Activated naive CD8-positive, alpha-beta T cell treated with anti-CD3 and anti-CD28 coated beads, Interleukin-2, amount 50 U/mL, for 24 hours (primary cell): ENCODE measurements at regions not wholly inside any gene's neighbourhood (a gene's known extent, or its start where the extent isn't known, plus 50 kb on each side); places are given as distances from the start of the nearest gene placed in this dataset.
A peak's percentile ranks its signal among the peaks of the same experiment; 100 is the strongest.

ENCODE experiments used
- ATAC-seq: fragments of 150-1000 bp; cut with Tn5 transposase; one replicate; pipeline ENCODE4 v1.10.0; 2021
- DNase-seq: peaks from one replicate; pipeline ENCODE4 v3.0.0; 2021
- H3K27ac Mint-ChIP-seq: one replicate; pipeline ENCODE4 v1.8.0; 2021; ENCODE audit warnings: mild to moderate bottlenecking, mixed read lengths
- H3K27me3 Mint-ChIP-seq: one replicate; pipeline ENCODE4 v1.8.0; 2021; ENCODE audit warnings: mixed read lengths
- H3K36me3 Mint-ChIP-seq: one replicate; pipeline ENCODE4 v1.8.0; 2021; ENCODE audit warnings: low read depth, mixed read lengths
- H3K4me1 Mint-ChIP-seq: one replicate; pipeline ENCODE4 v1.8.0; 2021; ENCODE audit warnings: mixed read lengths
- H3K4me3 Mint-ChIP-seq: one replicate; pipeline ENCODE4 v1.8.0; 2021; ENCODE audit warnings: mild to moderate bottlenecking, moderate library complexity, mixed read lengths
- H3K9me3 Mint-ChIP-seq: one replicate; pipeline ENCODE4 v1.8.0; 2021; ENCODE audit warnings: mixed read lengths

GRCh38 chr21:32940079-32941014, 85.4 kb upstream of the OLIG2 start:
- Mint-ChIP-seq H3K36me3 (no peaks in the 10 kb centered on the region), H3K27me3 (no peaks in the 10 kb centered on the region), H3K9me3 (no peaks in the 10 kb centered on the region), H3K27ac (no peak overlapping the region), H3K4me3 (no peak overlapping the region), H3K4me1 (peaks cover 8% of the 10 kb centered on the region)
- ATAC-seq (no peak), DNase-seq (peak; percentile 27)

GRCh38 chr21:32941263-32941662, 84.5 kb upstream of the OLIG2 start:
- no peaks in the 10 kb centered on the region for H3K9me3 Mint-ChIP-seq
- no peak overlapping the region for H3K4me3 Mint-ChIP-seq
- H3K27ac Mint-ChIP-seq: no peak overlapping the region
- DNase-seq: no peak
- H3K36me3 Mint-ChIP-seq: no peaks in the 10 kb centered on the region
- ATAC-seq: no peak
- no peaks in the 10 kb centered on the region for H3K27me3 Mint-ChIP-seq
- H3K4me1 Mint-ChIP-seq: peaks cover 8% of the 10 kb centered on the region

- Mint-ChIP-seq H3K9me3 (no peaks in the 10 kb centered on the region), H3K4me1 (peaks cover 1% of the 10 kb centered on the region), H3K27ac (no peak overlapping the region), H3K36me3 (no peaks in the 10 kb centered on the region), H3K27me3 (peaks cover 2% of the 10 kb centered on the region), H3K4me3 (no peak overlapping the region)
- ATAC-seq: no peak
- no peak for DNase-seq
Measured at GRCh38 chr21:32946654-32947053, 79.1 kb upstream of the OLIG2 start.

- ATAC-seq (no peak), DNase-seq (no peak)
- no peak overlapping the region for H3K27ac Mint-ChIP-seq
- H3K9me3 Mint-ChIP-seq: no peaks in the 10 kb centered on the region
- H3K4me3 Mint-ChIP-seq: no peak overlapping the region
- H3K4me1 Mint-ChIP-seq: peaks cover 1% of the 10 kb centered on the region
- peaks cover 5% of the 10 kb centered on the region for H3K27me3 Mint-ChIP-seq
- H3K36me3 Mint-ChIP-seq: no peaks in the 10 kb centered on the region
Measured at GRCh38 chr21:32947736-32948135, 78.0 kb upstream of the OLIG2 start.

GRCh38 chr21:32949701-32950100, 76.0 kb upstream of the OLIG2 start:
- Mint-ChIP-seq H3K36me3 (no peaks in the 10 kb centered on the region), H3K27me3 (peaks cover 21% of the 10 kb centered on the region), H3K4me3 (no peak overlapping the region), H3K9me3 (no peaks in the 10 kb centered on the region), H3K27ac (no peak overlapping the region), H3K4me1 (peaks cover 1% of the 10 kb centered on the region)
- ATAC-seq (no peak), DNase-seq (no peak)

- H3K36me3 Mint-ChIP-seq: no peaks in the 10 kb centered on the region
- no peak for DNase-seq
- ATAC-seq: no peak
- no peak overlapping the region for H3K27ac Mint-ChIP-seq
- H3K4me3 Mint-ChIP-seq: no peak overlapping the region
- peaks cover 28% of the 10 kb centered on the region for H3K27me3 Mint-ChIP-seq
- peaks cover 1% of the 10 kb centered on the region for H3K4me1 Mint-ChIP-seq
- no peaks in the 10 kb centered on the region for H3K9me3 Mint-ChIP-seq
Measured at GRCh38 chr21:32951041-32951440, 74.7 kb upstream of the OLIG2 start.

- peaks cover 36% of the 10 kb centered on the region for H3K27me3 Mint-ChIP-seq
- no peak for DNase-seq
- H3K27ac Mint-ChIP-seq: no peak overlapping the region
- no peak overlapping the region for H3K4me3 Mint-ChIP-seq
- ATAC-seq: no peak
- H3K36me3 Mint-ChIP-seq: no peaks in the 10 kb centered on the region
- H3K4me1 Mint-ChIP-seq: no peaks in the 10 kb centered on the region
- H3K9me3 Mint-ChIP-seq: no peaks in the 10 kb centered on the region
Measured at GRCh38 chr21:32954353-32954752, 71.4 kb upstream of the OLIG2 start.

GRCh38 chr21:32955311-32956060, 70.2 kb upstream of the OLIG2 start:
- H3K27me3 Mint-ChIP-seq: peaks cover 43% of the 10 kb centered on the region
- no peaks in the 10 kb centered on the region for H3K9me3 Mint-ChIP-seq
- H3K27ac Mint-ChIP-seq: no peak overlapping the region
- H3K4me3 Mint-ChIP-seq: no peak overlapping the region
- no peaks in the 10 kb centered on the region for H3K4me1 Mint-ChIP-seq
- ATAC-seq (no peak), DNase-seq (no peak)
- no peaks in the 10 kb centered on the region for H3K36me3 Mint-ChIP-seq

GRCh38 chr21:32956061-32956656, 69.6 kb upstream of the OLIG2 start:
- Mint-ChIP-seq H3K36me3 (no peaks in the 10 kb centered on the region), H3K27ac (no peak overlapping the region), H3K9me3 (no peaks in the 10 kb centered on the region), H3K4me1 (no peaks in the 10 kb centered on the region), H3K27me3 (peaks cover 46% of the 10 kb centered on the region), H3K4me3 (no peak overlapping the region)
- ATAC-seq (no peak), DNase-seq (no peak)

- no peak for ATAC-seq
- H3K36me3 Mint-ChIP-seq: no peaks in the 10 kb centered on the region
- no peaks in the 10 kb centered on the region for H3K4me1 Mint-ChIP-seq
- no peaks in the 10 kb centered on the region for H3K9me3 Mint-ChIP-seq
- no peak for DNase-seq
- H3K4me3 Mint-ChIP-seq: no peak overlapping the region
- H3K27ac Mint-ChIP-seq: no peak overlapping the region
- H3K27me3 Mint-ChIP-seq: peaks cover 51% of the 10 kb centered on the region
Measured at GRCh38 chr21:32957545-32957944, 68.2 kb upstream of the OLIG2 start.

- no peaks in the 10 kb centered on the region for H3K9me3 Mint-ChIP-seq
- ATAC-seq (no peak), DNase-seq (no peak)
- no peak overlapping the region for H3K27ac Mint-ChIP-seq
- H3K36me3 Mint-ChIP-seq: no peaks in the 10 kb centered on the region
- no peak overlapping the region for H3K4me3 Mint-ChIP-seq
- H3K4me1 Mint-ChIP-seq: no peaks in the 10 kb centered on the region
- H3K27me3 Mint-ChIP-seq: peaks cover 47% of the 10 kb centered on the region
Measured at GRCh38 chr21:32958288-32959002, 67.3 kb upstream of the OLIG2 start.

GRCh38 chr21:32962268-32962667, 63.5 kb upstream of the OLIG2 start:
- Mint-ChIP-seq H3K27me3 (peaks cover 29% of the 10 kb centered on the region), H3K9me3 (no peaks in the 10 kb centered on the region), H3K4me1 (peaks cover 3% of the 10 kb centered on the region), H3K4me3 (no peak overlapping the region), H3K36me3 (no peaks in the 10 kb centered on the region), H3K27ac (no peak overlapping the region)
- DNase-seq (no peak), ATAC-seq (no peak)

- Mint-ChIP-seq H3K9me3 (no peaks in the 10 kb centered on the region), H3K4me1 (peaks cover 3% of the 10 kb centered on the region), H3K27ac (no peak overlapping the region), H3K27me3 (peaks cover 17% of the 10 kb centered on the region), H3K4me3 (no peak overlapping the region), H3K36me3 (no peaks in the 10 kb centered on the region)
- ATAC-seq (no peak), DNase-seq (no peak)
Measured at GRCh38 chr21:32965129-32965680, 60.5 kb upstream of the OLIG2 start.

GRCh38 chr21:32966120-32966519, 59.6 kb upstream of the OLIG2 start:
- Mint-ChIP-seq H3K4me3 (no peak overlapping the region), H3K27me3 (peaks cover 13% of the 10 kb centered on the region), H3K4me1 (peaks cover 3% of the 10 kb centered on the region), H3K36me3 (no peaks in the 10 kb centered on the region), H3K9me3 (no peaks in the 10 kb centered on the region), H3K27ac (no peak overlapping the region)
- ATAC-seq (no peak), DNase-seq (no peak)
